OCI-LY1 (cell line): ENCODE measurements at regions not wholly inside any gene's neighbourhood (a gene's known extent, or its start where the extent isn't known, plus 50 kb on each side); places are given as distances from the start of the nearest gene placed in this dataset.
A peak's percentile ranks its signal among the peaks of the same experiment; 100 is the strongest.

ENCODE experiments used
- H2AFZ ChIP-seq: fragments of 200-600 bp; sonication (generic), shearing (Covaris generic); 2 replicates; pipeline ENCODE4 v1.6.0; 2014; ENCODE audit warnings: antibody characterized with exemption, mild to moderate bottlenecking, low read length
- H3F3A ChIP-seq: fragments of 200-600 bp; sonication (generic), shearing (Covaris generic); 2 replicates; pipeline ENCODE4 v1.6.0; 2014; ENCODE audit warnings: mild to moderate bottlenecking, antibody characterized with exemption, low read length, moderate library complexity; ENCODE audit not compliant: insufficient read depth
- H3K27ac ChIP-seq: fragments of 200-600 bp; sonication (generic); 2 replicates; pipeline ENCODE4 v1.5.1; 2014; ENCODE audit warnings: low read length, mixed run types, mild to moderate bottlenecking, low read depth; ENCODE audit not compliant: poor library complexity, severe bottlenecking
- H3K27me3 ChIP-seq: fragments of 200-600 bp; sonication (generic); 2 replicates; pipeline ENCODE4 v1.6.0; 2014; ENCODE audit warnings: antibody characterized with exemption, mild to moderate bottlenecking, low read length, moderate library complexity; ENCODE audit not compliant: insufficient read depth
- H3K36me3 ChIP-seq: fragments of 200-600 bp; sonication (generic); 2 replicates; pipeline ENCODE4 v1.6.1; 2014; ENCODE audit warnings: mild to moderate bottlenecking, antibody characterized with exemption, low read length, moderate library complexity, mixed read lengths; ENCODE audit not compliant: insufficient read depth
- H3K4me1 ChIP-seq: fragments of 200-600 bp; sonication (generic); 2 replicates; pipeline ENCODE4 v1.5.1; 2014; ENCODE audit warnings: mild to moderate bottlenecking, low read length, moderate library complexity; ENCODE audit not compliant: insufficient read depth, severe bottlenecking
- H3K4me2 ChIP-seq: fragments of 200-600 bp; sonication (generic), shearing (Covaris generic); 2 replicates; pipeline ENCODE4 v1.6.1; 2014; ENCODE audit warnings: low read length
- H3K4me3 ChIP-seq: fragments of 200-600 bp; sonication (generic); 2 replicates; pipeline ENCODE4 v1.5.1; 2014; ENCODE audit warnings: low read length, low read depth, mild to moderate bottlenecking, mixed read lengths; ENCODE audit not compliant: poor library complexity, severe bottlenecking
- H3K79me2 ChIP-seq: fragments of 200-600 bp; shearing (Covaris generic); 2 replicates; pipeline ENCODE4 v1.6.1; 2016; ENCODE audit warnings: mixed run types, low read length, mixed read lengths; ENCODE audit not compliant: insufficient read depth
- H3K9ac ChIP-seq: fragments of 200-600 bp; sonication (generic), shearing (Covaris generic); 2 replicates; pipeline ENCODE4 v1.6.1; 2014; ENCODE audit warnings: mild to moderate bottlenecking, low read length, mixed read lengths
- H3K9me2 ChIP-seq: fragments of 200-600 bp; sonication (generic), shearing (Covaris generic); 2 replicates; pipeline ENCODE4 v1.6.1; 2014; ENCODE audit warnings: low read depth, mild to moderate bottlenecking, low read length, mixed read lengths
- H3K9me3 ChIP-seq: fragments of 200-600 bp; shearing (Covaris generic); 2 replicates; pipeline ENCODE4 v1.6.1; 2014; ENCODE audit warnings: low read length, mixed read lengths
- H4K20me1 ChIP-seq: fragments of 200-600 bp; sonication (generic), shearing (Covaris generic); 2 replicates; pipeline ENCODE4 v1.6.0; 2016; ENCODE audit warnings: mild to moderate bottlenecking, low read length; ENCODE audit not compliant: insufficient read depth
- CTCF ChIP-seq: fragments of 200-600 bp; sonication (generic), shearing (Covaris generic); IDR thresholded peaks from 2 replicates; pipeline ENCODE4 v1.5.1; 2017; ENCODE audit warnings: mild to moderate bottlenecking, antibody characterized with exemption, low read length, moderate library complexity, mixed read lengths
- EZH2 ChIP-seq: fragments of 200-600 bp; sonication (generic), shearing (Covaris generic); IDR thresholded peaks from 2 replicates; pipeline ENCODE4 v1.8.0; 2017; ENCODE audit warnings: borderline replicate concordance, mixed run types, mild to moderate bottlenecking, antibody characterized with exemption, low read length, moderate library complexity, mixed read lengths

- H3K79me2 ChIP-seq, result no peaks in the 10 kb centered on the region
- H3K9ac ChIP-seq, result no peak overlapping the region
- no peak overlapping the region for H2AFZ ChIP-seq
- H3K4me3 ChIP-seq, result no peak overlapping the region
- no peaks in the 10 kb centered on the region for H3K9me2 ChIP-seq
- no peaks in the 10 kb centered on the region for H3K36me3 ChIP-seq
- H3F3A ChIP-seq, result no peaks in the 10 kb centered on the region
- H3K4me1 ChIP-seq, result no peaks in the 10 kb centered on the region
- no peaks in the 10 kb centered on the region for H3K27me3 ChIP-seq
- no peaks in the 10 kb centered on the region for H4K20me1 ChIP-seq
- no peak overlapping the region for H3K27ac ChIP-seq
- H3K4me2 ChIP-seq, result no peak overlapping the region
- TF ChIP-seq CTCF (0 out of 2 replicates have a peak, but pooled peaks have one; percentile 22), EZH2 (no peak)
- H3K9me3 ChIP-seq, result no peaks in the 10 kb centered on the region
These were observed 115.6 kb upstream of the SPIN4 start for GRCh38 chrX:63466690-63467089.

- no peaks in the 10 kb centered on the region for H3K9me3 ChIP-seq
- no peak overlapping the region for H3K27ac ChIP-seq
- H3K27me3 ChIP-seq, result no peaks in the 10 kb centered on the region
- no peaks in the 10 kb centered on the region for H3F3A ChIP-seq
- no peak for TF ChIP-seq CTCF
- no peak for TF ChIP-seq EZH2
- H3K9ac ChIP-seq, result no peak overlapping the region
- no peak overlapping the region for H3K4me2 ChIP-seq
- no peaks in the 10 kb centered on the region for H3K79me2 ChIP-seq
- no peaks in the 10 kb centered on the region for H4K20me1 ChIP-seq
- H3K4me3 ChIP-seq, result no peak overlapping the region
- H3K4me1 ChIP-seq, result no peaks in the 10 kb centered on the region
- no peaks in the 10 kb centered on the region for H3K9me2 ChIP-seq
- H3K36me3 ChIP-seq, result no peaks in the 10 kb centered on the region
- H2AFZ ChIP-seq, result no peak overlapping the region
These were observed 107.8 kb upstream of the SPIN4 start for GRCh38 chrX:63458981-63459380.

- H3K4me3 ChIP-seq, result no peak overlapping the region
- no peak overlapping the region for H3K4me2 ChIP-seq
- H2AFZ ChIP-seq, result no peak overlapping the region
- H3K27me3 ChIP-seq, result no peaks in the 10 kb centered on the region
- no peaks in the 10 kb centered on the region for H3K9me3 ChIP-seq
- no peaks in the 10 kb centered on the region for H4K20me1 ChIP-seq
- no peak overlapping the region for H3K27ac ChIP-seq
- no peaks in the 10 kb centered on the region for H3K79me2 ChIP-seq
- H3K9me2 ChIP-seq, result no peaks in the 10 kb centered on the region
- H3K9ac ChIP-seq, result no peak overlapping the region
- TF ChIP-seq CTCF (no peak), EZH2 (no peak)
- H3F3A ChIP-seq, result no peaks in the 10 kb centered on the region
- H3K36me3 ChIP-seq, result no peaks in the 10 kb centered on the region
- no peaks in the 10 kb centered on the region for H3K4me1 ChIP-seq
These were observed 102.4 kb upstream of the SPIN4 start for GRCh38 chrX:63453571-63453970.
